SK-N-SH treated with all-trans-retinoic acid at 6 μM for 48 hours (cell line): ENCODE measurements at regions not wholly inside any gene's neighbourhood (a gene's known extent, or its start where the extent isn't known, plus 50 kb on each side); places are given as distances from the start of the nearest gene placed in this dataset.

Source experiments
- ATAC-seq: fragments of 200-7000 bp; cut with Tn5 transposase; 3 replicates; pipeline ENCODE4 v1.9.1; 2020; ENCODE audit warnings: mild to moderate bottlenecking, moderate library complexity
- ARNTL ChIP-seq: fragments of 450-650 bp; formaldehyde crosslinking; IDR thresholded peaks from 2 replicates; pipeline ENCODE4 v1.5.0; 2020; ENCODE audit warnings: low read depth, mild to moderate bottlenecking, moderate library complexity, borderline replicate concordance
- BACH2 ChIP-seq: fragments of 250-450 bp; sonication (Bioruptor Pico); IDR thresholded peaks from 2 replicates; pipeline ENCODE4 v1.9.0; 2021; ENCODE audit warnings: mild to moderate bottlenecking, borderline replicate concordance
- CSDC2 ChIP-seq: fragments of 250-450 bp; sonication (Bioruptor Pico); IDR thresholded peaks from 2 replicates; pipeline ENCODE4 v1.5.0; 2020; ENCODE audit warnings: mild to moderate bottlenecking, moderate library complexity
- ESRRG ChIP-seq: fragments of 250-450 bp; sonication (Bioruptor Pico); IDR thresholded peaks from 2 replicates; pipeline ENCODE4 v1.6.1; 2021; ENCODE audit warnings: mild to moderate bottlenecking
- GLIS3 ChIP-seq: fragments of 250-450 bp; sonication (Bioruptor Pico); IDR thresholded peaks from 2 replicates; pipeline ENCODE4 v1.5.0; 2020; ENCODE audit warnings: mild to moderate bottlenecking, moderate library complexity
- ISL1 ChIP-seq: fragments of 250-450 bp; sonication (Bioruptor Pico); IDR thresholded peaks from 2 replicates; pipeline ENCODE4 v2.1.2; 2022; ENCODE audit warnings: mild to moderate bottlenecking, moderate library complexity
- OSR1 ChIP-seq: fragments of 250-450 bp; sonication (Bioruptor Pico); IDR thresholded peaks from 2 replicates; pipeline ENCODE4 v1.8.0; 2022; ENCODE audit warnings: moderate library complexity, mild to moderate bottlenecking, inconsistent platforms
- PPARA ChIP-seq: fragments of 250-450 bp; sonication (Bioruptor Pico); IDR thresholded peaks from 2 replicates; pipeline ENCODE4 v1.5.0; 2020; ENCODE audit warnings: mild to moderate bottlenecking, borderline replicate concordance
- RARB ChIP-seq: fragments of 250-450 bp; sonication (Bioruptor Pico); IDR thresholded peaks from 2 replicates; pipeline ENCODE4 v1.8.0; 2021; ENCODE audit warnings: mild to moderate bottlenecking, moderate library complexity
- SNAI2 ChIP-seq: fragments of 250-450 bp; sonication (Bioruptor Pico); IDR thresholded peaks from 2 replicates; pipeline ENCODE4 v1.5.0; 2020; ENCODE audit warnings: mild to moderate bottlenecking, moderate library complexity
- TCF4 ChIP-seq: fragments of 250-450 bp; sonication (Bioruptor Pico); IDR thresholded peaks from 2 replicates; pipeline ENCODE4 v1.8.0; 2021; ENCODE audit warnings: mild to moderate bottlenecking, moderate library complexity, borderline replicate concordance
- TOX ChIP-seq: fragments of 250-450 bp; sonication (Bioruptor Pico); IDR thresholded peaks from 2 replicates; pipeline ENCODE4 v1.8.0; 2021; ENCODE audit warnings: mild to moderate bottlenecking, moderate library complexity, borderline replicate concordance
- ZFP3 ChIP-seq: fragments of 250-450 bp; sonication (Bioruptor Pico); IDR thresholded peaks from 2 replicates; pipeline ENCODE4 v1.5.0; 2020; ENCODE audit warnings: mild to moderate bottlenecking, moderate library complexity
- ZFP30 ChIP-seq: fragments of 450-650 bp; formaldehyde crosslinking; IDR thresholded peaks from 2 replicates; pipeline ENCODE4 v1.5.0; 2022; ENCODE audit warnings: mild to moderate bottlenecking, moderate library complexity
- ZNF70 ChIP-seq: fragments of 450-650 bp; formaldehyde crosslinking; IDR thresholded peaks from 2 replicates; pipeline ENCODE4 v1.5.0; 2020; ENCODE audit warnings: mild to moderate bottlenecking, moderate library complexity
- ZNF8 ChIP-seq: fragments of 450-650 bp; formaldehyde crosslinking; IDR thresholded peaks from 2 replicates; pipeline ENCODE4 v1.5.0; 2020; ENCODE audit warnings: mild to moderate bottlenecking, moderate library complexity
- TF ChIP-seq, protein P1 (sequence below): fragments of 250-450 bp; sonication (Bioruptor Pico); IDR thresholded peaks from 2 replicates; pipeline ENCODE4 v1.8.0; 2020; ENCODE audit warnings: mild to moderate bottlenecking, moderate library complexity, borderline replicate concordance
- TF ChIP-seq, protein P2 (sequence below): fragments of 250-450 bp; sonication (Bioruptor Pico); IDR thresholded peaks from 2 replicates; pipeline ENCODE4 v1.8.0; 2021; ENCODE audit warnings: low read depth, mild to moderate bottlenecking, moderate library complexity, borderline replicate concordance
- TF ChIP-seq, protein P3 (sequence below): fragments of 250-450 bp; sonication (Bioruptor Pico); IDR thresholded peaks from 2 replicates; pipeline ENCODE4 v1.5.1; 2020; ENCODE audit warnings: low read depth, mild to moderate bottlenecking, moderate library complexity
- TF ChIP-seq, protein P4 (sequence below): fragments of 250-450 bp; sonication (Bioruptor Pico); IDR thresholded peaks from 2 replicates; pipeline ENCODE4 v1.5.1; 2021; ENCODE audit warnings: mild to moderate bottlenecking, moderate library complexity
- TF ChIP-seq, protein P5 (sequence below): fragments of 250-450 bp; sonication (Bioruptor Pico); IDR thresholded peaks from 2 replicates; pipeline ENCODE4 v1.5.0; 2020; ENCODE audit warnings: mild to moderate bottlenecking, moderate library complexity

DNA sequence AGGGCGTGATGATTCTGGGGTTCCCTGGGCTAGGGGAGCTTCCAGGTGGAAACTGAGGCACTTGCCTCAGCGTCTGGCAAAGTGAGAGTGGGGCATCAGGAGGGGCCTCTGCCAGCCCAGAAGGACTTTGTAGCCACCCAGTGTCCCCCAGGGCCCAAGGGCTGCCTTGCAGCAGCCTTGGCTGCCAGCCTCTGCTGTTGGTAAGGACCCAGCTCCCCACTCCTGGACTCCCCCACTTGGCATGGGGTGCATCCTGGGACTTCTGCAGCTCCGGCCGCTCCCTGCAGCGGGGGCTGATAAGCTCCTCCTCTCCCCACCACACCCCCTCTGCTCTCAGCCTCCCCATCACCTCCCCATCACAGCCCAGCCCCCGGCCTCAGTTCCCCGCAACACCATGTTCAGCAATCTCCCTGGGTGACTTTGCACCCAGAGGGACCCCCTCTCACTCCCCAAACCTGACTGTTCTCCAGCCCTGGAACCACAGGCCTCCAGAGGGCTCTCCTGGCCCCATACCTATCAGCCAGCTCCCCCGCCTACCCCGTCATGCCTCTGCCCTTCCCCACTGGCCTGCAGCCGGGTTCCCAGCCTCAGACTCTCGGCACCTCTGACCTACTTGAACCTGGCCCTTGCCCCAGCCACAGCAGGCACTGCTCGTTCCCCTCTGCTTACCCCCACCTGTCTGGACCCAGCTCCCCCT, 113.0 kb downstream of the CRYAA start:
- ATAC-seq, result no peak
- TF ChIP-seq ZFP3 (CRISPR knock-in tag) (no peak), TOX (CRISPR knock-in tag) (no peak), TCF4 (CRISPR knock-in tag) (no peak), OSR1 (CRISPR knock-in tag) (no peak), ISL1 (CRISPR knock-in tag) (no peak), ZNF8 (CRISPR knock-in tag) (no peak), ARNTL (no peak), ZFP30 (CRISPR knock-in tag) (no peak), GLIS3 (CRISPR knock-in tag) (no peak)
- TF ChIP-seq, protein P1, sequence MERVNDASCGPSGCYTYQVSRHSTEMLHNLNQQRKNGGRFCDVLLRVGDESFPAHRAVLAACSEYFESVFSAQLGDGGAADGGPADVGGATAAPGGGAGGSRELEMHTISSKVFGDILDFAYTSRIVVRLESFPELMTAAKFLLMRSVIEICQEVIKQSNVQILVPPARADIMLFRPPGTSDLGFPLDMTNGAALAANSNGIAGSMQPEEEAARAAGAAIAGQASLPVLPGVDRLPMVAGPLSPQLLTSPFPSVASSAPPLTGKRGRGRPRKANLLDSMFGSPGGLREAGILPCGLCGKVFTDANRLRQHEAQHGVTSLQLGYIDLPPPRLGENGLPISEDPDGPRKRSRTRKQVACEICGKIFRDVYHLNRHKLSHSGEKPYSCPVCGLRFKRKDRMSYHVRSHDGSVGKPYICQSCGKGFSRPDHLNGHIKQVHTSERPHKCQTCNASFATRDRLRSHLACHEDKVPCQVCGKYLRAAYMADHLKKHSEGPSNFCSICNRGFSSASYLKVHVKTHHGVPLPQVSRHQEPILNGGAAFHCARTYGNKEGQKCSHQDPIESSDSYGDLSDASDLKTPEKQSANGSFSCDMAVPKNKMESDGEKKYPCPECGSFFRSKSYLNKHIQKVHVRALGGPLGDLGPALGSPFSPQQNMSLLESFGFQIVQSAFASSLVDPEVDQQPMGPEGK (CRISPR knock-in tag), result no peak
- TF ChIP-seq, protein P2, sequence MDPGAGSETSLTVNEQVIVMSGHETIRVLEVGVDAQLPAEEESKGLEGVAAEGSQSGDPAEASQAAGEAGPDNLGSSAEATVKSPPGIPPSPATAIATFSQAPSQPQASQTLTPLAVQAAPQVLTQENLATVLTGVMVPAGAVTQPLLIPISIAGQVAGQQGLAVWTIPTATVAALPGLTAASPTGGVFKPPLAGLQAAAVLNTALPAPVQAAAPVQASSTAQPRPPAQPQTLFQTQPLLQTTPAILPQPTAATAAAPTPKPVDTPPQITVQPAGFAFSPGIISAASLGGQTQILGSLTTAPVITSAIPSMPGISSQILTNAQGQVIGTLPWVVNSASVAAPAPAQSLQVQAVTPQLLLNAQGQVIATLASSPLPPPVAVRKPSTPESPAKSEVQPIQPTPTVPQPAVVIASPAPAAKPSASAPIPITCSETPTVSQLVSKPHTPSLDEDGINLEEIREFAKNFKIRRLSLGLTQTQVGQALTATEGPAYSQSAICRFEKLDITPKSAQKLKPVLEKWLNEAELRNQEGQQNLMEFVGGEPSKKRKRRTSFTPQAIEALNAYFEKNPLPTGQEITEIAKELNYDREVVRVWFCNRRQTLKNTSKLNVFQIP (CRISPR knock-in tag), result no peak
- TF ChIP-seq, protein P3, sequence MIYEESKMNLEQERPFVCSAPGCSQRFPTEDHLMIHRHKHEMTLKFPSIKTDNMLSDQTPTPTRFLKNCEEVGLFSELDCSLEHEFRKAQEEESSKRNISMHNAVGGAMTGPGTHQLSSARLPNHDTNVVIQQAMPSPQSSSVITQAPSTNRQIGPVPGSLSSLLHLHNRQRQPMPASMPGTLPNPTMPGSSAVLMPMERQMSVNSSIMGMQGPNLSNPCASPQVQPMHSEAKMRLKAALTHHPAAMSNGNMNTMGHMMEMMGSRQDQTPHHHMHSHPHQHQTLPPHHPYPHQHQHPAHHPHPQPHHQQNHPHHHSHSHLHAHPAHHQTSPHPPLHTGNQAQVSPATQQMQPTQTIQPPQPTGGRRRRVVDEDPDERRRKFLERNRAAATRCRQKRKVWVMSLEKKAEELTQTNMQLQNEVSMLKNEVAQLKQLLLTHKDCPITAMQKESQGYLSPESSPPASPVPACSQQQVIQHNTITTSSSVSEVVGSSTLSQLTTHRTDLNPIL, result no peak

DNA sequence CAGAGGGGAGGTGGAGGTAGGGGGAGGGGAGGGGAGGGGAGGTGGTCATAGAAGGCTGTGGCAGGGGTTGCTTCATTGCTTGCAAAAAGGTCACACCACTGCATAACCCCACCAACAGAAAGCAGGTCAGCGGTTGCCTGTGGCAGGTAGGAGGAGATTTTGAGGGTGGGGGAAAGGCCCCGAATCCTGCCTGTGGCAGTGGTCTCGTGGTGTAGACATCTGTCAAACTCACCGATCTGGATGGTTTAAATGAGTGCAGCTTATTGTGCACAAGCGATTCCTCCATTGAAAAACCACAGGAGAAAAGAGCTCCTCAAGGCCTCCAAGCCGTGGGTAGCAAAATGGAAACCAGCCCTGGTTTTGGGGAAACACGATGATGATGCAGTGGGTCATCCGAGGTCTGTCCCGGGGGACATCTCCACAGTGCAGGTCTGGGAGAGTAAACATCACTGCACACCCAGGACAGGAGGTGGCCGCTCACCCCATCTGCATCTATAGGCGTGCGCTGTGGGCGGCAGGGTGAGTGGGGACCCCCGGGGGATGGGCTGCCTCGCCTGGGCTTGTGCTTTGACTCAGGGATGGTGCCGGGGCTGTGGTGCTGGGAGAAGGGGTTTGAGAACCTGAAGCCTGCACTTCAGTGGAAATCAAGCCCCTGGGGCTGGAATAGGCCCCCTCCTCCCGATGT, 112.3 kb downstream of the CRYAA start:
- TF ChIP-seq, protein P4, sequence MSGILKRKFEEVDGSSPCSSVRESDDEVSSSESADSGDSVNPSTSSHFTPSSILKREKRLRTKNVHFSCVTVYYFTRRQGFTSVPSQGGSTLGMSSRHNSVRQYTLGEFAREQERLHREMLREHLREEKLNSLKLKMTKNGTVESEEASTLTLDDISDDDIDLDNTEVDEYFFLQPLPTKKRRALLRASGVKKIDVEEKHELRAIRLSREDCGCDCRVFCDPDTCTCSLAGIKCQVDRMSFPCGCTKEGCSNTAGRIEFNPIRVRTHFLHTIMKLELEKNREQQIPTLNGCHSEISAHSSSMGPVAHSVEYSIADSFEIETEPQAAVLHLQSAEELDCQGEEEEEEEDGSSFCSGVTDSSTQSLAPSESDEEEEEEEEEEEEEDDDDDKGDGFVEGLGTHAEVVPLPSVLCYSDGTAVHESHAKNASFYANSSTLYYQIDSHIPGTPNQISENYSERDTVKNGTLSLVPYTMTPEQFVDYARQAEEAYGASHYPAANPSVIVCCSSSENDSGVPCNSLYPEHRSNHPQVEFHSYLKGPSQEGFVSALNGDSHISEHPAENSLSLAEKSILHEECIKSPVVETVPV (CRISPR knock-in tag), result no peak
- TF ChIP-seq OSR1 (CRISPR knock-in tag), result no peak
- TF ChIP-seq CSDC2 (CRISPR knock-in tag), result no peak
- no peak for TF ChIP-seq ISL1 (CRISPR knock-in tag)
- no peak for TF ChIP-seq RARB (CRISPR knock-in tag)
- TF ChIP-seq TCF4 (CRISPR knock-in tag), result no peak
- no peak for TF ChIP-seq PPARA (CRISPR knock-in tag)
- no peak for TF ChIP-seq BACH2 (CRISPR knock-in tag)
- TF ChIP-seq ESRRG (CRISPR knock-in tag), result no peak
- TF ChIP-seq SNAI2 (CRISPR knock-in tag), result no peak
- TF ChIP-seq, protein P3, result no peak
- no peak for TF ChIP-seq ARNTL
- TF ChIP-seq, protein P5, sequence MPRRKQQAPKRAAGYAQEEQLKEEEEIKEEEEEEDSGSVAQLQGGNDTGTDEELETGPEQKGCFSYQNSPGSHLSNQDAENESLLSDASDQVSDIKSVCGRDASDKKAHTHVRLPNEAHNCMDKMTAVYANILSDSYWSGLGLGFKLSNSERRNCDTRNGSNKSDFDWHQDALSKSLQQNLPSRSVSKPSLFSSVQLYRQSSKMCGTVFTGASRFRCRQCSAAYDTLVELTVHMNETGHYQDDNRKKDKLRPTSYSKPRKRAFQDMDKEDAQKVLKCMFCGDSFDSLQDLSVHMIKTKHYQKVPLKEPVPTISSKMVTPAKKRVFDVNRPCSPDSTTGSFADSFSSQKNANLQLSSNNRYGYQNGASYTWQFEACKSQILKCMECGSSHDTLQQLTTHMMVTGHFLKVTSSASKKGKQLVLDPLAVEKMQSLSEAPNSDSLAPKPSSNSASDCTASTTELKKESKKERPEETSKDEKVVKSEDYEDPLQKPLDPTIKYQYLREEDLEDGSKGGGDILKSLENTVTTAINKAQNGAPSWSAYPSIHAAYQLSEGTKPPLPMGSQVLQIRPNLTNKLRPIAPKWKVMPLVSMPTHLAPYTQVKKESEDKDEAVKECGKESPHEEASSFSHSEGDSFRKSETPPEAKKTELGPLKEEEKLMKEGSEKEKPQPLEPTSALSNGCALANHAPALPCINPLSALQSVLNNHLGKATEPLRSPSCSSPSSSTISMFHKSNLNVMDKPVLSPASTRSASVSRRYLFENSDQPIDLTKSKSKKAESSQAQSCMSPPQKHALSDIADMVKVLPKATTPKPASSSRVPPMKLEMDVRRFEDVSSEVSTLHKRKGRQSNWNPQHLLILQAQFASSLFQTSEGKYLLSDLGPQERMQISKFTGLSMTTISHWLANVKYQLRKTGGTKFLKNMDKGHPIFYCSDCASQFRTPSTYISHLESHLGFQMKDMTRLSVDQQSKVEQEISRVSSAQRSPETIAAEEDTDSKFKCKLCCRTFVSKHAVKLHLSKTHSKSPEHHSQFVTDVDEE, result no peak
- no peak for TF ChIP-seq GLIS3 (CRISPR knock-in tag)
- no peak for TF ChIP-seq ZFP3 (CRISPR knock-in tag)
- TF ChIP-seq ZNF70, result no peak
- no peak for TF ChIP-seq TOX (CRISPR knock-in tag)
- TF ChIP-seq, protein P2 (CRISPR knock-in tag), result no peak
- TF ChIP-seq ZFP30 (CRISPR knock-in tag), result no peak

More for the DNA sequence above, 112.3 kb downstream of the CRYAA start:
- ATAC-seq, result no peak
